ENCODE measurements at regions not wholly inside any gene's neighbourhood (a gene's known extent, or its start where the extent isn't known, plus 50 kb on each side); places are given as distances from the start of the nearest gene placed in this dataset.
A peak's percentile ranks its signal among the peaks of the same experiment; 100 is the strongest.

DNA sequence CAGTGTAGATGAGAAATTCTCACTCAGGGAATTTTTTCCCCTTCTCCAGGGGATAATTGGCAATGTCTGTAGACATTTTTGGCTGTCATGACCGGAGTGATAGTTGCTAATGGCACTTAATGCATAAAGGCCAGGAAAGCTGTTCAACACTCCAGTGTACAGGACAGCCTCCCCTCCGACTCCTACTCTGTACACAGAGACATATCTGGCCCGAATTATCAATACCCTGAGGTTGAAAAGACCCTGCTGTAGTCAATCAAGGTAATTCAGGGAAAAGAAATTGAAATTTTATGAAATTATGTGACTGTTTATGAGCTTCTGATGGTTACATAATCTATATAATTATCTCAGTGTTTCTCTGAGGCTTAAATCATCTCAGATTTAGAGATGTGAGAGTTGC, 720.7 kb downstream of the OLFM4 start:
- DNase-seq: no peak

DNA sequence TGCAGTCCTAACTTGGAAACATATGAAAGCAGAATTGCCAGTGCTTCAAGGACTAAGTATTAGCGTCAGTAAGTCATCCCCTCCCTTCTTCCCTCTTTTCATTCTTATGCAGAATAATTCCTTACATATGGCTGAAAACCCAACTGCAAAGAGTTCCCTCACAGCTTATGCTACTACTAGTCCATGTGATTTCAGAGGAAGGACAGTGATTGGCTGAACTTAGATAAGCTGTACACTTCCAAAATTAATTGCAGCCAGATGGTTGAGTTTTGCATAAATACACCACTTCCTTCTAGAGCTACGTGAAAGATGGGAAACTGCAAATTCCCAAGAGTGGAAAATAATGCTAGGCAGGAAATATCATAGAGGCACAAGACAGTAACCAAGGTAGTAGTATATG, 730.4 kb downstream of the OLFM4 start:
- DNase-seq: no peak

DNA sequence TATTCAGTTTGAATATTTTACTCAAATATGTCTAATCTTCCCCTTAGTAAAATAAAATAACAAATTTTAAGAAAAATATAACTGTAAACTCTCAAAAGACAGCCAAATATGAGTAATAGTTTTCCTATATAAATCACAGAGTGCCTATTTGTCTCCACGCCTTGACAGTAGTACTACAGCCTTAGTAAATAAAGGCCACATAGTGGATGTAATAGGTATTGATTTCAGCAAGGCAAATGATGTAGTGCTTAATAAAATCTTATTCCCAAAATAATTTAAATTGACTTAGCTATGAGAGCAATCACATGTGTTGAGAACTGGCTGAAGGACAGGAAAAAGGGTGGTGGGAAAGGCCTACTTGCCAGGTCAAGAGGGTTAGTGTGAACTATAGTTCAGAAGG, 747.2 kb downstream of the OLFM4 start:
- no peak for DNase-seq

DNA sequence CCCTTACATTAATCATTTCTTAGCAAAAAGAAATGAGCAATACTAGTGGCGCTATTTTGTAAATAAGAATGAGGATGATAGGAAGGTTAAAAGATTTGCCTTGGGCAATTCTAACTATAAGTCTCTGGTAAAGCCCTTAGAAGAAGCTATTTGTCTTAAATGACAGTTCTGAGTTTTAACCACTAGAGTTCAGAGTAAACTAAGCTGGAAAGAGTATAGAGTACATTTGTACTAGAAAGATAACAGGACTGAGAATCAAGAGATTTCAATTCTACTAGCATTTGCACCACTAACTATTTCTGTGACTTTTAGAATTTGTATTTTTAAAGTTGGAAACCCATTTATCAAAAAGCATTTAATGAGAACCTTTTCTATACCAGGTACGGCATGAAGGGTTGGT, 750.3 kb downstream of the OLFM4 start:
- no peak for DNase-seq

DNA sequence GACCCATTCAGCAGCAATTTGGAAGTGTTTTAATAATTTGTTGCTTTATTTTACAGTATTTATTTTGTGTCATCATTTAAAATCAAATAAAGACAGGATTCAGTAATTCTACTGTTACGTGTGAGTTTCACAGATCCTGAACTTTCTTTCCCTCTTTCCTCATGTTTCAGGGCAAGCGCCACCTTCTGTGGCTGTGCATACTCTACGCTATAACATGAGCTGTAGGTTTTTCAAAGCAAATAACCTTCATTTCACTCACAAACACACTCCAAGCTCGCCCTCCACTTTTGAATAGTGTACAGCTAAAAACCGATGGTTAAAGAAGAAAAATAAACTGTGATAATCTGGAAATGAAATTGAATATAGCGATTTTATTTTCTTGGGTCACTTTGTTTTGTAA, 753.3 kb downstream of the OLFM4 start:
- no peak for DNase-seq

DNA sequence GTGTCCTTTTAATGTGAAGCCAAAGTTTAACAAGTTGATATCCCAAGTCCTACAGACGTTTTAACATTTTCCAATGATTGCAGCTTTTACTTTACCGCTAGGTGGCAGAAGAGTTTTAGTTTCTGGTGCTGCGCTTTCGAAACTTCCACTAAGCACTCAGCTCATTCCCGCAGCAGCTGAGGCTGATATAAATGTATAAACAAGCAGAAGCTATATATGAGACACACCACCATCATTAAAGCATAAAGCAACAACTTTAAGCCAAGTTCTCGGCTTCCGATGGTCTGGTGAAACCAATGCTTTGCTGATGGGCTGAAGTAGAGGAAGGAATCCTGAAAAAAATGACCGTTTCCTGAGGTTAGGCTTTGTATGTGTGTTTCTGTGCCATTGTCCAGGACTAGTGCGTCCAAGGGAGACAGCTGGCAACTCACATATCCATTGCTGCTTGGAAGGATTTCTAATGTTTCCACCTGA, 753.9 kb downstream of the OLFM4 start:
- DNase-seq: peak; percentile 53

DNA sequence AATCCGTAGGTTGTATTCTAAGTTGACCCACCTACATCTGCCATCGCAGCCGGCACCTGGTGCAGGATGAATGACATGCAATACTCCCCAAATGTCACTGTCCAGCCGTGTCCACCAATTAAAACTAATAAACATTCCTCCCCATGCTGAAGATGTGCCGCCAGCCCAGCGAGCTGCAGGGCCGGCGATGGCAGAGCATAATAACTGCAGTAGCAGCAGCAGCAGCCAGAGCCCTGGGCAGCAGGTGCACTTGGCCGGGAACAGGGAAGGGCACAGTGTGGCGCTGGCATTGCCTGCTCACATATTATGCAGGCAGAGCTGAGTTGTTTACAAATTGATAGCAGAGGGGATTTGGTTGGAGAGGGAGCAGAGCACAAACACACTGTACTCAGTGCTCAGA, 754.9 kb downstream of the OLFM4 start:
- no peak for DNase-seq

DNA sequence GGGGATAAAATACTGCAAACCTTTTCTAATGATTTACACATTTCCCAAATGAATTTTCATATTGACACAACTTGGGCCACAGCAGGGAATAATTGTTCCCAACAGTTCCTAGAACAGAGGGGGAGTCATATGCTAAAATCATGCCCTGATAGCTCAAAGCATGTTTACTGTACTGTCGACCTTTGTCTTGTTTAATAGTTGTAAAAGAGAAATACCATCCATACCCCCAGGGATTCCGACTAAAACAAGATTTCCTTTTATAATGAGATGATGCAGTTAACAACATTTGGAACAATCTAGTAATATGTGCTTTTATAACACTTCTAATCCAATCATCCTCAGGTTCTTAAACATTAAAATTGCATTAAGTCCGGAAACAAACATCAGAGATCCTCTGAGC, 759.7 kb downstream of the OLFM4 start:
- no peak for DNase-seq

DNA sequence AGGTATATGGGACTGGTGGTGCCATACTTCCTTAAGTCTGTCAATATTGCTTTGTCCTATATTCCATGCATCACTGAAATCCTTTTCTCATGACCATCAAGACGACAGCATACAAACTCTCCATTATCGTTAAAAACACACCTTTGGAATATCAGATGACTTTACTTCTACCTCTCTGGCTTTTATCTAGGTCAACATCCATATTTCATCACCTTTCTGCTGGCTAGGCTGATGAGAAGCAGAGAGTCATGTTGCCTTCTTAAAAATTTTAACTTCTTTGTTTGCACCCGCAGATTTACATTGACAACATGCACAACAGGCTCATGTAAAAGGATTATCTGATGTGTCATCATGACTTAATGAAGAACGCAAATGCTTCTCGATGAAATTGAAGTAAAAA, 771.4 kb downstream of the OLFM4 start:
- DNase-seq: no peak

DNA sequence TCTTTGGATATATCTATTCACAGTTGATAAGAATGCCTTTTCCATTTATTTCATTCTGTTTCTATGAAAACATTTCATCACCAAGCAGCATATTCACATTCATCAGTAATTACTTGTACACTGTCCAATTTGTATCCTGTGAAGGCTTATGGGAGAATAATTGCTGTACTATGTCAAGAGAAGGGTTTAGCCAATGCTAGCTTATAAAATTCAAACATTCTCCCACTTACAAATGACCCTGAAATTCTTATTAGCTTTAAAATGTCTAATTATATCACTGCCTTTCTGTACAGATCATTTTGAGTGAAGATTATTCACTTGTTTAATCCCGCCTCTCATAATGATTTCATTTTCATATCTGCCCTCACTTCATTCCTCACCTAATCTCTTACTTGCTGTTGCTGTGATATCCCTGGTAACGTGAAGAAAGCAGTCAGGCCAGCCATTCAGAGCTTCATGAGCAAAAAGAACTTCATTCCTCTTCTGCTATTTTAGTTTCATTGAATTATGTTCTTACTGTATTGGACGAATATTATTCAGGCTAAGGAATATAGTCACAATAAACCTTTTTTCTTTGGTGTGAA, 778.7 kb downstream of the OLFM4 start:
- no peak for DNase-seq

DNA sequence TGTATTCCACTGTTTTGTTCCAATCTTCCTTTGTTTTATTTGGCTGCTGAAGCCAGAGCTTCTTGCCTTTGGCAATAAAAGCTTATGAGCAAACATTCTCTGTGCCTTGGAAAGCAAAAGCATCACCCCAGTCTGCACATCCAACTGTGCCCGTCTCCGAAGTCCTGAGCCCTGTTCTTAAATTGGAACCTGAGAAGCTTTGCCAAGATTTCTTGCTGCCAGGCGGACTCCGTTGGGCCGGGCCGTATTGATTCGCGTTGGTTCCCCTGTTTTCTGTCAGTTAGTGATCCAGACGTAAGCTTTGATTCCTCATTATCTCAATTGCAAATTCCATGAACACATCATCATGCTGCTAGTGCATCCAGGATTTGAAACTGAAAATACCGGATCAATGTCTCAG, 793.0 kb downstream of the OLFM4 start:
- DNase-seq: no peak

DNA sequence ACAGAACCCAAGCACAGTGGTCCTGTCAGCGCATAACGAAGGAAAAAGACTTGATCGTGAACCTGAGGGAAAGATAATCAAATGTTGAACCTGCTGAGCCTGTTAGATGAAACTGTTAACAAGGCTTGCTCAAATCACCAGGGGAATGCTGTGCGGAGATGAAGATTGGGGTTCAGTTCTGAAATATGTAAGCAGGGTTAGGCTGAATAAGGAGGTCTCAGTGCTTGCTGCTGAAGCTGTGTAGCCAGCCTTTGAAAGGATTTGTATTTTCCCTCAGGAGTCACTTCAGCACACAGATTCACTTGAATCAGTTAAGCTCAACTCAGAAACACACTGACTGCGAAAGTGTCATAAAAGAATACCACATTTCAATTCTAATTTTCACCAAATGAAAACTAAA, 793.5 kb downstream of the OLFM4 start:
- no peak for DNase-seq

DNA sequence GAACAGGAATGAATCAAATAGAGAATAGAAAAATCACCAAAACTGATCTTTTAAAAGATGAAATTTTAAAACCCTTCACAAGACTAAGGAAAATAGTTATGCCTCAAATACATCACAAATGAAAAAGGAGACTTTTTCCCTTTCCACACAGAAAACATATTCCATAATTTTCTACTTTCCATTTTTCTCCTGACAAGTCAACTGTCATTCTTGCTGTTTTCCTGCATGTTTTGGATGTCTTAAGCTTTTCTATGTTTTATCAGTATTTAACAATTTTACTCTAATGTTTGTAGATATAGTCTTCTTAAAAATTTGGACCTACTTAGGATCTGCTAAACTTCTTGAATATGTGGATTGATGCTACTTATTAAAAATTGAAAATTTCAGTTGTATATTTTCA, 810.8 kb downstream of the OLFM4 start:
- no peak for DNase-seq

DNA sequence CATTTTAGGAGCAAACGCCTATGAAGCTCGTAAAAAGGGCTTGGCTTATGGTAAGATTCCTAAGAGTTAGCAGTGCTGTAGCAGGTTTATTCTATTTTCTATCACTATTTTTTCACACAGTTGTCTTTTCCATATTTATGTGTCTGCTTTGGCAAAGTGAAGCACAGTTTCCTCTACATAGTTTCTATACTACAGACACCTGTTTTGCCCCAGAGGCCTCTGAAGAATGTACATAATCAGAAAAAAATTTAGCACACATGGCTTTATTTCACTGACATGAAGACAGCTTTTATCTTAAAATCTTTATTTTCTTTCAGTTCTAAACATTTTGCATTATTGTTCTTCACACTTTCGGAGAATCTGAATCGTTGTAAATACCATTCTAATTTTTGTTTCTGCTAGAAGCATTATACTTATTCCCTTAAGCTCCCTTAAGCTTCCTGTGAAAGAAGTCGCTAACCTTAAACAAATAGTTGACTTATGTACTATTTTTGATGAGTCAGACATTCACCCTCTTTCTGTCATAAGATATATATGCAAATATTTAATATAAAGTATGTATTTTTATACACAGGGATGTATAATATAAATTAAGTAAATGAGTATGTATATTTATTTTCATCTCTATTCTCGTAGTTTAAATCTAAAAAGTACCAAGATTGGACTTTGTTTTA, 816.0 kb downstream of the OLFM4 start:
- DNase-seq: no peak

DNA sequence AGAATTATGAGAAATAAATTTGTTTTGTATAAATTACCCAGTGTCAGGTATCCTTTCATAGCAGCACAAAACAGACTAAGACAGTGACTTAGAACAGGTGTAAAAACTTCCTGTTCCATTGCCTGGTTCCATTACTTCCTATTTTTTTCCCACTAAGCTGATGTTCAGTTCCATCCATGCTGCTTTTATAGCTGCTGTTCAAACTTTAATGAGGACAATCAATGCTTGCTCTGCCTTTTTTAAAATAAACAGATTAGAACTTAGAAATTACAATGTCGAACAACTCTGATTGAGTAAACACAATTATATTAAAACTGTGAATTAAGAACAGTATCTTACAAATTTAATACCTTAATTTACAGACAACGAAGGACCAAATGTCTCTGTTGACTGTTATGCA, 818.9 kb downstream of the OLFM4 start:
- DNase-seq: no peak

DNA sequence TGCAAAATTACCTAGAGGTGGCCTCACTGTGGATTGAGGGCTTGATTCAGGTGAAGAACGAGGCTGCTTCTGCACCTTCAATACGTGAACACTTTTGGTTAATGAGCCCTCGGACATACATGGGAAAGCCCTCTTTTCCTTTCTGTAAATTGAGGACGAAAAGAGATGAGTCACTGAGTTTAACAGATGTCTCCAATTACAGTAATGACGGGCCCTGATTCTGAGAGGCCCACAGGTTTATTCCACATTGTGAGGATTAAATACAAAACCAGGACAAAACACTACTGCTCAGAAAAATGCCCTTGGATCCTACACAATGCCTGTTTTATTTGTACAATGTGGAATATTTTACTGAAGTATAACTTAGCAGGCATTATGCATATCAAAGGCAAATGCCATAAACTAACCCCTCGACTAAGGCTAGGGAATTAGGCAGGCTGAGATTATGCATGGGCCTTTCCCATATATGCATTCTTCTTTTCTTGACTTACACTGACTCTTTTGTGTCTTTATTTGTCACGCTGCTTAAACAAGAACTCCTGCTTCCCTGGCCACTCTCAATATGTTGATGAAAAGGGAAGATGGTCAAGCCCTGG, 819.9 kb downstream of the OLFM4 start:
- DNase-seq: no peak

DNA sequence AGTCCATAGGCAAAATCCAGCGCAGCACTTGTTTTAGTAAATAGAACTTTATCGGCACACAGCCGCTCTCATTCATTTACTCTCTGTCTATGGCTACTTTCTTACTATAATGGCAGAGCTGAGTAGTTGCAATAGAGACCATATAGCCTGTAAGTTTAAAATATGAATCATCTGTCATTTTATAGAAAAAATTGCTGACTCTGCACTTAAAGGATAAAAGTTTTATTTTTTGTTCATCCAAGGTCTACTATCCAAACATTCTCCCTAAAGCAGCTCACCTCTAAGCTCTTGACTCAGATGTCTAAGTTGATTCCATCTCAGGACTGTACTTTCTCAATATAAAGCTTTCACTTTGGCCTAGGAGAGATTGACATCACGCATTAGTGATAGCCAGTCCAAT, 825.7 kb downstream of the OLFM4 start:
- no peak for DNase-seq

DNA sequence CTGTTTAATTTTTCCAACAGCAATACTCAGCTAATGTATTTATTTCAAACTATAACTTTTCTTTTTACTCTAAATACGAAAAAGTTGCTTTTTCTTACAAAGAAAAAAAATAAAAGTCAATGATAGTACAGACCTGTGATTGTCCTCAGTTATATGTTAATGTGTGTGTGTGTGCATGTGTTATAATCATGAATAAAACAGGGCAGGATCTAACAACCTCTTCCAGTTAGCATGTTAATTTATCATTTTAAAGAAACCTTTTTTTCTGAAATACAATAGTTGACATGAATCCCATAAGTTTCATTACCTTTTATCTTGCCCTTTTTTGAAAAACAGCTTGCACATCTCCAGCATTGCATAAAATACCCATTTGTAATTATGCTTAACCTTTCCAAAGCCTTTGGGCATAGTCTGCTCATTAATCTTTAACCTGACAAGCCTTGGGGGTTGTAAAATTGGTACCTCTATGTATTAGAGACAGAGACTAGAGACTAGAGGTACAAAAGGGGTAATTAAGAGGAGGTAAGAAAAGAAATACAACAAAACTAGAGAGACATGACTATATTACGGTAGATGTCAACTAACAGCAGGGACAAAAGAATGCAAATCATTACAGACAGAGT, 828.1 kb downstream of the OLFM4 start:
- no peak for DNase-seq

DNA sequence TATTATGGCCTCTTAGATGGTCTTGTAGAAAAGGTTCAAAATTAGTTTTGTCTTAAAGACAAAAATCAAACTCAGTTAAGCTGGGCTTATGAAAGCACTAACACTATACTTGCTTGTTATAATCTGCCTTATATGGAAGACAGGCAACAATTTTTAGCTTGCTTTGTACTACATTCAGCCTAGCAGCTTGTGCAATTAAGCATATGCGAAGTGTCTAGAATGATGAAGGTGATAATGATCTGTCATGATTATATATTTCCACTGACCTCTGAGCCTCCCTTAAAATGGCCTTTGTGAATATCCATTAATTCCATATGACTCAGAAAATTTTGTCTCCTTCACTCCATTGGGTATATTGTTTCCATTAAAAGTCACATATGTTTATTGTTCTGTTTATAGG, 834.9 kb downstream of the OLFM4 start:
- no peak for DNase-seq

DNA sequence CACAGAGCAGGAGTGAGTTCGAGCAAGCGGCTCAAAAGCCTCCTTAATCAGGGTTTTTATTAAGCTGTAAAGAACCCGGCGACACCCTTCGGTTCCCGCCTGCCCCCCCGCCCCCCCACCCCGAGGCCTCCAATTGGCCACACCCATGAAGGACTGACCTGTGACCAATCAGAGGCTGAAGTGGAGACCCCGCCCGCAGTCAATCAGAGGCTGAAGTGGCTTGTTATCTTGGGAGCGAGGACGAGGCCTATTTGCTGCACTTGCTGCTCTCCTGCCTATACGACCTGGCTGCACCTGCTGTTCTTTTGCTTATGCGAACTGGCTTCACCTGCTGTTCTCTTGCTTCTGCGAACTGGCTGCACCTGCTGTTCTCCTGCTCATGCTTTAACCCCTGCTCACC, 844.9 kb downstream of the OLFM4 start:
- DNase-seq: no peak

DNA sequence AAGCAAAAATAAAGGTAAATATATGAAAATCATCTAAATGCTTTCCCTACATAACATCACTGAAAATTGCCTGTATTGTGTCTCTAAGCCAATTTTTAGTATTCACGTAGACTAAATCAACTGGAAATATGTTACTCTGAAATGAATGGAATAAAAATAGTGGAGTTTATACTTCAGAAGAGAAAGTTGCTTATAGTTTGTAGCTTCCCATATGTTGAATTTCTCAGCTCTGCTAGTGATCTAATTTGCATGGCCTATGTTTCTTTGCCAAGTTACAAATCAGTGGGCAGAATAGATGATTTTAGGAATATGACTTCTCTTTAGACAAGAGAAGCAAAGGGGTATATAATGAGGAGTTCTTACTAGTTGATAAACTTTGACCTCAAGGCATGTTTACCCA, 850.2 kb downstream of the OLFM4 start:
- no peak for DNase-seq

DNA sequence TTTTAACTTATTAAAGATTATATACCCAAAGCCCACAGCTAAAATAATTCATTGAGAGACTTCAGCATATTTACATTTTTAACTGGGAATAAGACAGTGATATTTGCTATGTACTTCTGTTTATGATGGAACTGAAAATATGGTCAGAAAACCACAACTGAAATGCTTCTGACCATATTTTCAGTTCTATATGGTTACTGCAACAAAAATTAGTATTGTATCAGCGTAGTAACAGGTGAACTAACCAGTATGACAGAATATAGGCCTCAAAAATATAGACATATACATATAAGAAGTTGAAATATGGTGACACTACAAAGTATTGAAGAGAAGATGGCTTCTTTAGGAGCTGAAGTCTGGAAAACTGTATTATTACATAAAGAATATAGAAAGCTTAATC, 857.4 kb downstream of the OLFM4 start:
- DNase-seq: no peak

DNA sequence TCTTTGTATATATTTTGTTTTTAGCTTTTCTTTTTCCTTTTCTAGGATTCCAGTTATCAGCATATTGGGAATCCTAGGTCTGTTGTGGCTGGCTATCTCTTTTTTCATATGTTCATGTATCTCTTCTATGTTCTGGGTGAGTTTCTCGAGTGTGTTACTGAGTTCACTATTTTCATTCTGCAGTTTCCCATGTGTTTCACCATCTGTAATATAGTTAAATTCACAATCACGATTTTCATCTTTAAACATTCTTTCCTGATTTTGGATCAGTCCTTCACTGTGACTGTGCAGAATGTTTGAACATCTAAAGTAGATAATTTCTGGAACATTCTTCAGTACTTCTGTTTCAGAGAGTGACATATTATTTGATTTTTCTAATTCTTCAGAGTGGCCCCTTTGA, 862.1 kb downstream of the OLFM4 start:
- no peak for DNase-seq

DNA sequence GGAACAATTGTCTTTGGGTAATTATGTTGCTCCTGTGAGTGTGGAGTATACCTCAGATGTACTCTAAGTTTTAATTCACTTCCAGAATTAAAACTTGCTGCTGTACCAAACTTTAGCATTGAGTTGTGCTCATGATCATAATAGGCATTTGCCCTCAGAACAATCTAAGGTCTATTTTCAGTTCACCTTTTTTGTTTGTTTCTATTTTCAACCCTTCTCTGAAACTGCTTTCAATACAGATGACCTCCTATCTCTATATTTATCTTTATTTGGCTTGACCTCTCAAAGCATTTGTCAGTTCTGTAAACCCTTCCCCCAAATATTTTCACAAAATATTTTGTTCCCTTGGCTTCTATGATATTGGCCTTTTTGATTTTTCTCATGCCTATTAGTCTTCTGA, 873.0 kb downstream of the OLFM4 start:
- DNase-seq: no peak

Data from activated CD4-positive, alpha-beta T cell treated with anti-CD3 and anti-CD28 coated beads, Interleukin-2, Interleukin-6, amounts not matched to agents 100 ng/mL and 50 ng/mL, durations not matched to agents 16 hours and 8 hours (primary cell).